ENCODE measurements at regions not wholly inside any gene's neighbourhood (a gene's known extent, or its start where the extent isn't known, plus 50 kb on each side); places are given as distances from the start of the nearest gene placed in this dataset.

DNA sequence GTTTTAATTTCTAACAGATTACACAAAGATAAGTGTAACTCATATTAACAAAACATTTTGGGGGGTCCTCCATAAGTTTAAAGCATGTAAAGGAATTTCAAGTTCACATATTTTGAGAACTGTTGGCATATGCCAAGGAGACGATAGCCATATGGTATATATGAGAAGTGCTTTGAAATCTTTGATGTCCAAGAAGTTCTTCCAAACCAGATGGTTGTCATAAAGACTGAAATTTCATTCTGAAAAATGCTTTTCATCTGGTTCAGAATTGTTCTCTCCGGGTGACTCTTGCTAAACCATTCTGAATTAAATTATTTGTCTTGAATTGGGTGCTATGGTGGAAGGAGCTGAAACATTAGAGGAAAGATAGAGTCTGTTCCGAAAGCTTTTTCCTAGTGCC is 513.0 kb upstream of the AKR1E2 start:
- TF ChIP-seq CTCF (conservative IDR thresholded peaks at IDR 0.05) (no peak), EZH2 (IDR thresholded peaks at IDR 0.05; ENCODE audit: low read depth) (no peak)
